HG03575 (cell line): ENCODE measurements at regions not wholly inside any gene's neighbourhood (a gene's known extent, or its start where the extent isn't known, plus 50 kb on each side); places are given as distances from the start of the nearest gene placed in this dataset.

ENCODE experiments used
- ATAC-seq: cut with Tn5 transposase; IDR thresholded peaks from one replicate; pipeline ENCODE4 v1.9.1; 2021; ENCODE audit not compliant: unreplicated experiment, insufficient number of reproducible peaks, low FRiP score; ENCODE audit errors: extremely low read depth

DNA sequence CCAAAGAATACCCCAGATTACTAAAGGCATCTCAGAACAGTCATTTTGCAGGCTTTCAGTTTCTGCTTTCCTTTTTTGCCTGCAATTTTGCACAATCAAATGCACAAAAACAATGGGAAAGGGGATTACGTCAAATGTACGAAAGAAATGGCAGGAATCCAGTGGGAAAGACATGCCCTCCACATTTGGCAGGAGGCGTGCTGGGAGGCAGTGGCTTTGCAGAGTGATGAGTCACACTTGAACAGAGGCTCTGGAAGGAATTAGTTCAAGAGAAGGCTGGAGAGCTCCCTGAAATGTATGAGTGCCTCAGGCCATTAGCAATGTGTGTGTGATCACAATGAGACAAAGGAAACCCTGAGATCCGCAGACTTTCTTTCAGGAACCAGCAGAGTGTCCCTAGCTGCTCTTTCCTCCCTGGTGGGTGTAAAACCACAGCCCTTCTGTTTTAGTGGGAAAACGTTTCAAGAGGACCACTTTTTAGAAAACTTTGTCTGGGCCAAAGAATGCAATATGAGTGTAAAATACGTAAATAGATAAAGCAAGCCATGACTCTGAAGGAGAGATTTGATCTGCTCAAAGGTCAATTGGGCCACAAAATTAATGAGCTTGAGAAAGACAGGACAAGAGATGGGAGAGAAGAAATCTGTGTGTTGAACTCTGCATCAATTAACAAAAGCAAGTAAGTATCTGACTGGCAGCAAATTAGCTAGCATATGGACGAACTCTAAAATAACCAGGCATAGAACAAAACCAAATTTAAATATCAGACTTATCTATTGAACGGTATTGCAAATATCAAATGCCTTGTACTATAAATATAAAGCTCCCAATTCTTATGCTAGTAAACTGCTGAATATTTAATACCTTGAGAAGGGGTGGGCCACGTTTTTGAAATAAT is 155.4 kb upstream of the PDE3A start:
- ATAC-seq = no peak

DNA sequence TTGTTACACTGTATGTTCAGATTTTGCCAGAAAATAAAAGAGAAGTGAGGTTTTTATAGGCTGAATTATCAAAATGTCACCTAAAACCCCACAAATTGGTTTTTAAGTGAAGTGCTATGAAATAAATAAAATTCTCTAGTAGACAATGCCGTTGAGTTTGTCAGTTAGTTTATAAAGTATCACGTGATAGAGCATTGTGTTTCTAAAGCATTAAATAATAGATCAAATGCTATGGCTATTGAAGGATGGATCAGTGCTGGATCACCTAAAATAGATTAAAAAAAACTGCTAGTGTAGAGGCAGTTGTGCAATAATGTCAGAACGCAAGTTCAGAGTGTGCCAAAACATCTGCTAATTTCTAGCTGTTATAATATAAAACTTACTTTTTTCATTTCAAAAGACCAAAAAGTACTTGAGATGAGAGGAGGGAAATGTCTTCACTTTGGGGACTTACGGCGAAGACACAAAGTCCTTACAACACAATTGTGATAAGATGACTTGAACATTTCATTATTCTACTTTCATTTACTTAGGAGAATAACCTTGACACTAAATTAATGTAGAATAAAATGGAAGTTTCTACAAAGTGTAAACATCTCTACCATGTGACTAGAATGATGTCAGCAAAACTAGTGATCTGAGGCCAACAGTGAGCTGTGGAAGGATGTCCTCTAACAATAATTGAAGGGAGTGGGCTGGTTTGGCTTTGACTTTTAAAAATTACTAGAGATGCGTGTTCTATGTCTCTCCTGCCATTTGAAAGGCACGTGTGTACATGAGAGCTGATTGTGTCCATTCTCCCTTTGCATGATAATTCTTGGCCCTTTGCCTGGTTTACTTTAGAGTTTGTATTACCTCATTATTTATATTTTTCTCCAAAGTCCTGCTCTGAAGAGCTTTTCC is 154.4 kb upstream of the PDE3A start:
- no peak for ATAC-seq

DNA sequence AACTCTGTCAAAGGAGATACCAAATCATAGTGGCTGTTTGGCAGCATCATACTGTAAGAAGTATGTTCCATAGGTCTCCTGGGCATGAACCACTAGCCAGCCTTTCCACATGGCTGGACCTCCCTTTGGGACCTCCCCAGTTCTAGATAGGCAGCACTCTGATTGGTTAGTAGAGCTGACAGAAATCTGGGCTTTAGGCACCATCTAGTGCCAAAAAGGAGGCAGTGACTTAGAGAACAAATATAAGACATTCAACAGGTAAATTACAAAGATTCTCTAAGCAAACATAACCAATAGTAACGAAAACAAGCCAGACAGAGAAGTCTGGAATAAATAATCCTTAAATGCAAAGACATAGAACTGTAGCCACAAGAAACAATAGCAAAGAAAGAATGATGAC is 148.0 kb upstream of the PDE3A start:
- ATAC-seq = no peak

GRCh38 chr12:20232931-20233675 is 135.2 kb upstream of the PDE3A start:
- ATAC-seq = no peak

- no peak for ATAC-seq
These were observed 133.9 kb upstream of the PDE3A start for GRCh38 chr12:20234474-20234873.

GRCh38 chr12:20237091-20237490 is 131.2 kb upstream of the PDE3A start:
- ATAC-seq = no peak

DNA sequence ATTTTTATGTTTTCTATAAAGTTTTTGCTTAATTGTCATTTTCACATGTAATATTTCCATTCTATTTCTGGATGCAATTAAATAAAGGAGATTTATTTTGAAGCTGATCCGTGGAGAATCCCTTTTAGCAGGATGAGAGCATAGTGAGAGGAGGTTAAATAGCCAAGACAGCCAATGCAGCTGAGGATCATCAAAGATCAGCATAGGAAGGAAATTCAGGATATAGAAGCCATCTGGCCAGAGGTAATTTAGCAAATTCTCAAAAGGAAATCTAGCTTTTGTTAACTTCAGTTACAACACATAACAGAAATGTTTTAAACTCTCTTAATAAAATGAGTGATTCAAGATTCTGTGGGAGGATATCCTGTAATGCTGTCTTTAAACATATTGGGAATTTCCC is 122.8 kb upstream of the PDE3A start:
- ATAC-seq = no peak

- ATAC-seq = no peak
These were observed 119.7 kb upstream of the PDE3A start for GRCh38 chr12:20248646-20249045.

GRCh38 chr12:20250761-20251160 is 117.6 kb upstream of the PDE3A start:
- ATAC-seq = no peak

DNA sequence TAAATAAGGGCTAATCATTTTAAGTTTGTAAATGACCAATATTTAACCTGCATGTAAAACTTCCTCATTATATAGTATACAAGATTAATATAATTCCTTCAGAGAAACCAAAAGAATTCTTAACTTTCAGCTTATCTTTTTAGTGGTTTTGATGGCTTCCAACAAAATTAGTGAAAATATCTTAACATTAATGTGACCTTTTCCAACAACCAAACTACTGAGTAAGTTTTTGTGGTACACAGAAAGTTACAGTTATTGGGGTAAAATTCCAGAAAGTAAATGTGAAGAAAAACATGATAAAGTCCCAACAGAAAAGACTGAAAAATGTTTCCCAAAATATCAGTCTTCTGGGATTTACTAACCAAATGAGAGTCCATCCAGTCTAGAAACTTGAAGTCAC is 111.0 kb upstream of the PDE3A start:
- ATAC-seq = no peak

DNA sequence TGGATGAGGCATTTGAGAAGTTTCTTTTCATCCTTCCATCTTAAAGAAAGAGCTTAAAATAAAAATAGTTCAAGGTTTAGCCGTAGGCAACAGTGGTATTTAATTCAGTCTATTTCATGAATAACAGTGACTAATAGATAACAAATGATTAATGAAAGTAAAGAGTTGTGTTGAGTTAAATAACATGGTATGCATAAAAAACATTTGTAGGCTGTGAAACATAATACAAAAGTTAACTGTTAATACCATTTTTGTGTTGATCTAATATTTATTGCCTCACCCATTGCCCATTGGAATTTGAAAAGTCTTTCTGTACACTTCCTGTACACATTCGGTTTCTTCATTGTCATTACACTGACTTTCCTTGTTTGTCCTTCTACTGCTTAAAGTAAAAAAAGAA is 108.6 kb upstream of the PDE3A start:
- no peak for ATAC-seq

DNA sequence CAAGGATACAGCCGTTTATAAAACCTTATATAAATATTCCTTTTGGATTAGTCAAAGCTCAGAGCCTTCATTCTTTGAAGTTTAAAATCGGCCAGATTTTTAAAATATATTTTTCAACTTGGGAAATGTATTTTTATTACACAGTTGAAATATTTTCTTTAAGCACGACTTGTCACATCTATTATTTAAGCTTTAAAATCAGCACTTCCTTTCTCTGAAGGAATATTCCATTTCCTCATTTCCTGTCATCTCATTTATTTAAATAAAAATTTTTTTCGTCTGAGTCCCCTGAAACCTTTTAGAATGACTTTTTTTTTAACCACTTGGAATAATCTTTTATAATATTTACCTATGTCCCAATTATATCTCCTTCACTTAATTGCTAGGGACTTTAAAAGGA is 107.5 kb upstream of the PDE3A start:
- no peak for ATAC-seq

DNA sequence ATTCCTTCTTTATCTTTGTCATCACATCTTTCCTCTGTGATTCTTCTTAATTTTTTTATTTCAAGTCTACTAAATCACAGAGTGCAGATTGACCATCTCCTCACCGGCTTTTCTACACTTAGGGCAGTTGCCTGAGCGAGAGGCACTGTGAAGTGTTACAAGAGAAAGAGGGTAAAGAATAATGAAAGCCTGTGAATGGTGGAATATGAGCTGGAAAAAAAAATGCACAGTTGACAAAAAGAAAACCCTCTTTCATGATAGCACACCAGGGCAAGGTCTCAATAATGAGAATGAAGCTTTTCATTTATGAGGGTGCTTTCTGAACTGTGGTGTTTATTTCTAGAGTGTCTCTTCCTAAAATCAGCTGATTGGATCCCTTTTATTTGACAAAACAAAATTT is 106.2 kb upstream of the PDE3A start:
- no peak for ATAC-seq

DNA sequence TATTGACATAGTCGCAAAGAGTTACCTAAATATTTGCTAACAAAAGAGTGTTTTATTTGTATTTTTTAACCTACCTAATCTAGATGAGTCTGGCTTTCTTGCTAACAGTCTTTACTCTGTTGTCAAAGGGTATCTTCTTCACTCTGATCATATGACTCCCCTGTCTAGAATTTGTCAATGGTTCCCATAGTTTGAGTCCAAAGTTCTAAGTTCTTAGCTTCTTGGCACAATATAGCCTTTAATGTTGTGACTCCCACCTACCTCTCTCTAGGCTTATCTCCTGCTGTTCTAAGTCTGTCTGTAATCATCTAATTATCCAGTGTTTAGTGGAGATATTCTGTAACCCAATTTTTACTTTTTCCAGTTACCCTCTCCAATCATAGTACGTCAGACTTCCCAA is 104.3 kb upstream of the PDE3A start:
- ATAC-seq = no peak

GRCh38 chr12:20264608-20265114 is 103.7 kb upstream of the PDE3A start:
- no peak for ATAC-seq

- ATAC-seq = no peak
These were observed 100.1 kb upstream of the PDE3A start for GRCh38 chr12:20268121-20268732.

- ATAC-seq = no peak
These were observed 99.6 kb upstream of the PDE3A start for GRCh38 chr12:20268771-20269170.

DNA sequence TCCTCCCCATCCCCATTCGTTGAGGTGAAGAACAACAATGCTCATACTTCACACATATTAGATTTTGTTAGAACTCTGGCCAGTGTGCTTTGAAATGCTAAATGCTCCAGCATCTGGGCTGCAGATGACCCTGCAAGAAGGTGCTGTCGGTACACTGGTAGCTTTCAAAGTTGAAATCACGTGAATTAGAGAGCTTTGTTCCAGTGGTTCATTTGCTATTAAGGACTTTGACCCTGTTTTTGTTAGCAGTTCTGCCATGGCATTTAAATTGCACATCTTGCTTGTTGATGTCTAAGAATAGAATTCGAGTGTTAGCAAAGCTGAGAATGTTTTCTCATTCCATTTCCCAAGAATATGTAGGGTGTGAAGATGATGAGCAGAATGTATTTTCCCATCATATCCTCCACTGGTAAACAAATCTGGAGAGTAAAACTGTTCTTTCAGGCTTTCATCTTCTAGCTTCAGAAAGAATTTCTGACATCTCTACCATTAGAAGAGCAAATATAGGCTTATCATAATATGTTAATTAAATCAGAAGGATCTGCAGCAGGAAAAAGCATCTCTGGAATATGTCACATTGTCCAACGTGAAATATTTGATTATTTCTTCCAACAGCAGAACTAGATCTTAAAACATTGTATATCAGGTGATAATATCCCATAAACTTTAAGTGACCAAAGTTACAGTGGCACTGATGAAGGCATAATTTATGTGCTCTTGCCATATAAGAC is 98.8 kb upstream of the PDE3A start:
- ATAC-seq = no peak
